HG02870 (cell line): ENCODE measurements at regions not wholly inside any gene's neighbourhood (a gene's known extent, or its start where the extent isn't known, plus 50 kb on each side); places are given as distances from the start of the nearest gene placed in this dataset.

ENCODE experiments used
- ATAC-seq: cut with Tn5 transposase; IDR thresholded peaks from one replicate; pipeline ENCODE4 v1.9.1; 2021; ENCODE audit warnings: mild to moderate bottlenecking, moderate library complexity; ENCODE audit not compliant: unreplicated experiment

- no peak for ATAC-seq
Measured at GRCh38 chr17:70624211-70624610, 454.9 kb downstream of the KCNJ2 start.

GRCh38 chr17:70629902-70630301 lies 460.6 kb downstream of the KCNJ2 start:
- no peak for ATAC-seq

- no peak for ATAC-seq
Measured at GRCh38 chr17:70636517-70637133, 467.3 kb downstream of the KCNJ2 start.

GRCh38 chr17:70642059-70642458 lies 472.7 kb downstream of the KCNJ2 start:
- ATAC-seq, result no peak

GRCh38 chr17:70644096-70644495 lies 474.8 kb downstream of the KCNJ2 start:
- no peak for ATAC-seq

GRCh38 chr17:70646673-70647072 lies 477.3 kb downstream of the KCNJ2 start:
- ATAC-seq, result no peak

GRCh38 chr17:70648166-70648565 lies 478.8 kb downstream of the KCNJ2 start:
- ATAC-seq, result no peak

- ATAC-seq, result no peak
Measured at GRCh38 chr17:70653850-70654249, 484.5 kb downstream of the KCNJ2 start.

- no peak for ATAC-seq
Measured at GRCh38 chr17:70654706-70655105, 485.4 kb downstream of the KCNJ2 start.

GRCh38 chr17:70655176-70655958 lies 486.0 kb downstream of the KCNJ2 start:
- ATAC-seq, result no peak

GRCh38 chr17:70658317-70658716 lies 489.0 kb downstream of the KCNJ2 start:
- ATAC-seq, result no peak

- ATAC-seq, result no peak
Measured at GRCh38 chr17:70658840-70659239, 489.5 kb downstream of the KCNJ2 start.

GRCh38 chr17:70661342-70662222 lies 492.2 kb downstream of the KCNJ2 start:
- no peak for ATAC-seq

GRCh38 chr17:70668276-70668937 lies 499.1 kb downstream of the KCNJ2 start:
- no peak for ATAC-seq

- ATAC-seq, result no peak
Measured at GRCh38 chr17:70668938-70669778, 499.8 kb downstream of the KCNJ2 start.

GRCh38 chr17:70674061-70674460 lies 504.7 kb downstream of the KCNJ2 start:
- no peak for ATAC-seq

GRCh38 chr17:70675070-70675590 lies 505.8 kb downstream of the KCNJ2 start:
- ATAC-seq, result no peak

- no peak for ATAC-seq
Measured at GRCh38 chr17:70677783-70678647, 508.7 kb downstream of the KCNJ2 start.

- ATAC-seq, result no peak
Measured at GRCh38 chr17:70678889-70679288, 509.6 kb downstream of the KCNJ2 start.
